ENCODE measurements at regions not wholly inside any gene's neighbourhood (a gene's known extent, or its start where the extent isn't known, plus 50 kb on each side); places are given as distances from the start of the nearest gene placed in this dataset.

DNA sequence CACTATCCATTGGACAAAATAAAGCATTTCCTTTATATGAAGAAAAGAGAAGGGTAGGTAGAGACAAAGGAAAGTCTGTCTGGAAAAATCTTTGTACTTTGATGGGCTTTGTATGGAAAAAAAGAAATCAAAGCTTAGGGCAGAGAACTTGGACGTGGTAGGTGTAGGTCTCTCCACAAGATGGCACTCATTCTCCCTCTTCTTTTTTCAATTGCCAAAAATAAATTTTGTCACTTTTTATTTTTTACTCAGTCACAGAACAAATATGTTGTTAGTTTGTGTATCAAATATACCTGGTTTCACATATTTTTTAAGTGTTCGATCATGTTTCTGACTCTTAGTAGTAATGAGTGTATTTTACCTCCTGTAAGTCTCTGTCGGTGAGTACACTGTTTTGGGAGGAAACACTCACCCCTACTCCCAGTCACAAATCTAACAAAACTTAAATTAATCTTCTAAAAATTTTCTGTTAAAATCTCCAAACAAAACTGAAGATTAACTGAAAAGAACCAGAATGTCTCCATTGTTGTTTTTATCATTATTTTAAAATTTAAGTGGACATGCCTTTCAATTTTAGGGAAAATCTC lies 415.8 kb upstream of the GOLIM4 start:
- FAIRE-seq: peak; percentile 80
- no peak for DNase-seq (ENCODE audit: insufficient read length, low spot score)
- TF ChIP-seq, protein P1, sequence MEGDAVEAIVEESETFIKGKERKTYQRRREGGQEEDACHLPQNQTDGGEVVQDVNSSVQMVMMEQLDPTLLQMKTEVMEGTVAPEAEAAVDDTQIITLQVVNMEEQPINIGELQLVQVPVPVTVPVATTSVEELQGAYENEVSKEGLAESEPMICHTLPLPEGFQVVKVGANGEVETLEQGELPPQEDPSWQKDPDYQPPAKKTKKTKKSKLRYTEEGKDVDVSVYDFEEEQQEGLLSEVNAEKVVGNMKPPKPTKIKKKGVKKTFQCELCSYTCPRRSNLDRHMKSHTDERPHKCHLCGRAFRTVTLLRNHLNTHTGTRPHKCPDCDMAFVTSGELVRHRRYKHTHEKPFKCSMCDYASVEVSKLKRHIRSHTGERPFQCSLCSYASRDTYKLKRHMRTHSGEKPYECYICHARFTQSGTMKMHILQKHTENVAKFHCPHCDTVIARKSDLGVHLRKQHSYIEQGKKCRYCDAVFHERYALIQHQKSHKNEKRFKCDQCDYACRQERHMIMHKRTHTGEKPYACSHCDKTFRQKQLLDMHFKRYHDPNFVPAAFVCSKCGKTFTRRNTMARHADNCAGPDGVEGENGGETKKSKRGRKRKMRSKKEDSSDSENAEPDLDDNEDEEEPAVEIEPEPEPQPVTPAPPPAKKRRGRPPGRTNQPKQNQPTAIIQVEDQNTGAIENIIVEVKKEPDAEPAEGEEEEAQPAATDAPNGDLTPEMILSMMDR (IDR thresholded peaks at IDR 0.05; ENCODE audit: insufficient read depth, missing control alignments): peak; percentile 41

DNA sequence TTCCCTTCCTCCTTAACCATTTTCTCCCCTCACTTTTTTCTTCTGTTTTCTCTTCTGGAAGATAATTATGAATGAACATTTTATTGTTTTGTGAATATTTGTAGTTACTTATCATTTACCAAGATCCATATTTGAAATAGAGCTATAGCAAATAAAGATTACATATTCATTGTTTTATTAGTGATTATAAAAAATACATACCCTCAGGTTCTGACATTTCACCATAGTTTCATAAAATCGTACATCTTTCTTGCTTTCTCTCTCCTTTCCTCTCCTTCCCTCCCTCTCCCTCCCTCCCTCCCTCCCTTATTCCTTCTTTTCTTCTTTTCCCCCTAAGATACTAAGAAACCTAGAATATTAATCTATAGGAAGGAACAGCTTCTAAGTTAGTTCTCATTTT lies 410.9 kb upstream of the GOLIM4 start:
- TF ChIP-seq, protein P1 (IDR thresholded peaks at IDR 0.05; ENCODE audit: insufficient read depth, missing control alignments): no peak
- FAIRE-seq (no peak), DNase-seq (ENCODE audit: insufficient read length, low spot score) (no peak)

GRCh38 chr3:168501570-168501969 lies 405.8 kb upstream of the GOLIM4 start:
- FAIRE-seq (no peak), DNase-seq (ENCODE audit: insufficient read length, low spot score) (no peak)
- TF ChIP-seq, protein P1 (IDR thresholded peaks at IDR 0.05; ENCODE audit: insufficient read depth, missing control alignments): no peak

- TF ChIP-seq, protein P1 (IDR thresholded peaks at IDR 0.05; ENCODE audit: insufficient read depth, missing control alignments): no peak
- DNase-seq (ENCODE audit: insufficient read length, low spot score) (no peak), FAIRE-seq (no peak)
Measured at GRCh38 chr3:168498194-168498593, 402.5 kb upstream of the GOLIM4 start.

DNA sequence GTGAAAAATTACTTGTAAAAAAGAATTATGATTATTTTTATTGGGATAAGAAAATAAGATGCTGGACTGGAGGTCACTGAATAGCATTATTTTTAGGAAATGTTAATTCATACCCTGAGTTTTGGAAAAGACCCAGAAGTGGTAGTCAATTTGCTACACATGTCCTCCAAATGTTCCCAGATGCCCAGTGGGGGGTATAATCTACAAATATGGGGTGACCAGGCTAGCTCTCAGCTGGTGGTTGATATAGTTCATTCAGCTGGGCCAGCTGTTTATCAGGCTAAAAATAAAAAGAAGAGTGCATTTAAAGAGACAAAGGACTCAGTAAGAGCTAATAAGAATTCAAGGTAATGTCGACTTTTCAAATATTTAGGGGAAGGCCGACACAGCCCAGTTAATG lies 402.0 kb upstream of the GOLIM4 start:
- no peak for FAIRE-seq

GRCh38 chr3:168497183-168497582 lies 401.5 kb upstream of the GOLIM4 start:
- FAIRE-seq (no peak), DNase-seq (ENCODE audit: insufficient read length, low spot score) (no peak)
- TF ChIP-seq, protein P1 (IDR thresholded peaks at IDR 0.05; ENCODE audit: insufficient read depth, missing control alignments): no peak

More for the DNA sequence above, 402.0 kb upstream of the GOLIM4 start:
- TF ChIP-seq, protein P1 (IDR thresholded peaks at IDR 0.05; ENCODE audit: insufficient read depth, missing control alignments): no peak
- no peak for DNase-seq (ENCODE audit: insufficient read length, low spot score)

GRCh38 chr3:168495932-168496331 lies 400.2 kb upstream of the GOLIM4 start:
- TF ChIP-seq, protein P1 (IDR thresholded peaks at IDR 0.05; ENCODE audit: insufficient read depth, missing control alignments): no peak
- FAIRE-seq (no peak), DNase-seq (ENCODE audit: insufficient read length, low spot score) (no peak)

Measured in D721Med (cell line).